ACHN (cell line): ENCODE measurements at regions not wholly inside any gene's neighbourhood (a gene's known extent, or its start where the extent isn't known, plus 50 kb on each side); places are given as distances from the start of the nearest gene placed in this dataset.

Source experiments
- DNase-seq: peaks from one replicate; pipeline ENCODE4 v3.0.0-alpha.2; 2015
- in situ Hi-C: cut with HindIII; loops from 2 replicates; pipeline ENCODE4 v1.10.0; 2017; ENCODE audit warnings: low sequenced_read_pairs, low pct_ligation_motif_present, low pct_unique_long_range_greater_than_20kb

- DNase-seq: no peak
- in situ Hi-C loops: no loop called here
Observed at GRCh38 chr1:90795431-90795830, 78.3 kb upstream of the BARHL2 start.

GRCh38 chr1:90786709-90787108 is 69.6 kb upstream of the BARHL2 start:
- in situ Hi-C loops: no loop called here
- DNase-seq: no peak

DNA sequence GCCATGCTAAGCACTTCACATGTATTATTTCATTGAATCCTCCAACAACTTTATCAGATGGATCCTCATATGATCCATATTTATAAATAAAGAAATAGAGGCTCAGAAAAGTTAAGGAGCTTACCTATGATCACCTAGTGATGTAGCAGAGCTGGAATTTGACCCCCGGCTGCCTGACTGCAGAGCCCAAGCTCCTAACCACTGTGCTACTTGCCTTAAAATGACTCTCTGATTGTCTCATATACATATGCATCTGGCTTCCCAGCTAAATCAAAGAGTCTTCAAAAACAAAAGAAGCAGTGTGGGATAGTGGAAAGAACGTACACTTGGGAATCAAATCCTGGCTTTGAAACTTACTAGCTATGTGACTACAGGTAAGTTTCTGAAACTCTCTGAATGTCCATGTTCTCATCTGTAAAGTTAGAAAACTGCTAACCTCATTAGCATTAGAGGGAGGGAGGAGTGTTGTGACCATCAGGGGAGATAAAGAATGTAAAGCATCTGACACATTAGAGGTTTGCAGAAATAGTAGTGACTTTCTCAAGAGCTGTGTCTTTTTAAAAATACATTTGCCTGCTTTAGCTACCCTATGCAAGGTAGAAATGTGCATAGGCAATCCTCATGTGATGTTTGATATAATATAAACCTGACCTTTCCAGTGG is 67.2 kb upstream of the BARHL2 start:
- DNase-seq: no peak
- in situ Hi-C loops: no loop called here

- in situ Hi-C loops: no loop called here
- DNase-seq: no peak
Observed at GRCh38 chr1:90783181-90783580, 66.1 kb upstream of the BARHL2 start.

DNA sequence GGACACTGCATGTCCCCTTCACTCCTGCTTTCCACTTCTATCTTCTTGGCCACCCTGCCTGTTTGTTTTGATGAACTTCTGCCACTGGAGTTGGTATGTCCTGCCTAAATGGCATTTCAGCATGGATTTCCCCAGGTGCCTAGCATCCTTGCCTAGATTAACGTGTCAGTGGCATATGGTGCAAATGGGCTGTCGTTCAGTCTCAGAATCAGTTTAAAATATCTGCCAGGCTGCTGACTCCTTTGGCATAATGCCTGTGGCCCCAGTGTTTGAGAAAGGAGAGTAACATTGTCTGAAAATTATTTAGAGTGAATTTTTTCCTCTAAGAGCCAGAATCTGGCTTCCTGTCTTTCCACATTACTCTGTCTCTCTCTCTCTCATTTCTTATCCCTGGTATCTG is 64.9 kb upstream of the BARHL2 start:
- in situ Hi-C loops: no loop called here
- DNase-seq: no peak

DNA sequence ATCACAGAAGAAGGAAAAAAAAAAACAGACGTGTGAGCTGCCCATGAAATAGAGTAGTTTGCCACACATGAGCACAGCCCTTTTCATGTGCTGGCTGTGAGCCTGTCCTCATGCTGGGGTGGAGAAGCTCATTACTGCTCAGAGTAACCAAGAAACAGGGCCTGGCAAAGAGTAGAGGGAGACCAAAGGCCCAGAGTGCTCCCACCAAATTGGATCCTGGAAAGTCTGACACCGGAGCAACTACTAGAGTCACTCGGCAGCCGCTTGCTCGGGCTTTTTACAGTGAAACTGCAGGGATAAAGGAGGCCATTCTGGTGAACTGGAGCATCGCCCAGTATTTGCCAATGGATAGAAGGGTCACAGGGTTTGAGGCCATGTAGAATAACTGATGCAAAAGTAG is 64.4 kb upstream of the BARHL2 start:
- in situ Hi-C loops: no loop called here
- no peak for DNase-seq

DNA sequence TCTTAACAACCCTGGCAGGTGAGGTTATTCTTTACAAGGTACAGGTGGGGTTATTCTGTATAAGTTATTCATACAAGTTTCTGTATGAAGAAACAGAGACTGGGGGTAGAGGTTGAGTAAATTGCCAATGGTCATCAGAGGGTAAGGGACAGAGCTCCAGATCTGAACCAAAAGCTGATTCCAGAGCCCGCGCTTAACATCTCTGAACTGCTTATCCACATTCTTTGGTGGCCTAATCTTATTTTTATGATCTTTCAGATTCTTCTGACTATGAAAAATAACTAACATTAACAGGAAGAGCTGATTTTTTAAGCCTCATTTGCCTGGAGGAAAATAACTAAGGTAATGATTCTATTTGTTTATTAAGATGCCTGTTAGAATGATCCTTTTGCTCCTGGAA is 63.9 kb upstream of the BARHL2 start:
- in situ Hi-C loops: no loop called here
- DNase-seq: no peak

GRCh38 chr1:90779573-90779972 is 62.5 kb upstream of the BARHL2 start:
- in situ Hi-C loops: no loop called here
- DNase-seq: no peak

DNA sequence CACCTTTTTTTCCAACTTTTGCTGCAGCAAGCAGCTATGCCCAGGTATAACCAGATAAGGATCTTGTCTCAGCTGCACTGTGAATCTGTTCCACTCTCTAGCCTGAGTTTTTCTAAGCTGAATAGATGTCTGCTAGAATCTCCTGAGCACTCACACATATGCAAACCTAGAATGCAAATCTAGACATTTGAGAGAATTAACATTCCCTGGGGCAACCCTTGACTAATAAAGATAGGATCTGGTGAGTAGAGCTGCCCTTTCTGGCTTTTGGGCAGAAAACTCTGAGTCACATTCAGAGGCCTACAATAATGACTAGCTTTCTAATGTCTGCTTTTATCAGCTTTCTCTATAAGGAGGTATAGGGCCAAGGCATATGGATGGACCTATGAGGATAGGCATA is 61.4 kb upstream of the BARHL2 start:
- in situ Hi-C loops: no loop called here
- DNase-seq: no peak

DNA sequence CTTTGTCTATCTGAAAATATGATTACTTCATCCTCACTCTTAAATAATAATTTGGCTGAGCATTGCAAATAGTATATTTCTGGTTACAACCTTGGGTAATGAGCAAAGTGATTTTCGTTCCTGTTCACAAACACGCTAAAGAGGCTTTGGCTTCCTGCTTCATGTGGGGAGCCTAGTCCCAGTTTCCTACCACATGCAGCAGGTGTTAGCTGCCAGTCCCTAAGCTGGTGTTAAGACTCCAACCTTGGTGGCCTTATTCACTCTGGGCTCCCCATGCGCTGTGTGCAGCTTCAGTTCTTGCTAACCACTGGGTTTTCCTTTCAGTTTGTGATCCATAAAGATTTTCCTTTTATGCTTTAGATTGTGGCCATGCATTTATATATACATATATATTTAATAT is 56.7 kb upstream of the BARHL2 start:
- DNase-seq: no peak
- in situ Hi-C loops: no loop called here

DNA sequence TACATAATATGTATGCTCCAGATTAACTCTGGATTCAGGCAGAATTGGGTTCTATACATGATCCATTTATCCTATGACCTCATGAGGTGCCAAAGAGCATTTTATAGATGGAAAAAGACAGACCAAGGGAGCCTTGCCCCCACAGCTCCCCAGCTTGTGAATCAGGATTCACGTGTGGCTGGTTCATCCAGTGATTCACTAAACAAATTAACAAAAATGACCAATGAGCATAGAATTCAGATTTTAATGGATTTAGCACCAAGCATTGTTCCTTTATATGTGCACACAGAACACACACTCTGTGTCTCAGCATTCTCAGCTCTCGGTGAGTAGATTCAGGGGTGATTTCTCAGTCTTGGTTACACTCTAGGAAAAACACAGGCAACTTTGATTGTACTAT is 51.7 kb upstream of the BARHL2 start:
- no peak for DNase-seq
- in situ Hi-C loops: no loop called here

DNA sequence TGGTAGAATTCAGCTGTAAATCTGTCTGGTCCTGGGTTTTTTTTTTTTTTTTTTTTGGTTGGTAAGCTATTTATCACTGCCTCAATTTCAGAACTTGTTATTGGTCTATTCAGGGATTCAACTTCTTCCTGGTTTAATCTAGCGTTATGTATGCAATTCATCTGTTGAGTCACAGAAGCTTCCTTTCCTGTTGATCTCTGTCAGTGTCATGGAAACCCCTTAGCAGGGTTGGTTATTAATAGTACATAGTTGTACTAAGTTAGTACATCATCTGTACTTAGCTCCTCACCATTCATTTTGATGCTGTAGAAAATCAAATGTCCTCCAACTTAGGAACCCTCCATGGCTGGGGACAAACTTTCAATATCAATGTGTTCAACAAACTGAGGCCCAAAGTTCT is 51.0 kb upstream of the BARHL2 start:
- in situ Hi-C loops: no loop called here
- DNase-seq: no peak
